ENCODE measurements at regions not wholly inside any gene's neighbourhood (a gene's known extent, or its start where the extent isn't known, plus 50 kb on each side); places are given as distances from the start of the nearest gene placed in this dataset.

GRCh38 chr2:120630031-120630701 is 105.5 kb upstream of the GLI2 start:
- H3K14ac ChIP-seq (ENCODE audit: low read length), result no peak overlapping the region
- H3K23ac ChIP-seq (ENCODE audit: low read length), result no peak overlapping the region
- no peaks in the 10 kb centered on the region for H3K79me2 ChIP-seq (ENCODE audit: control insufficient read depth, insufficient read depth, low read length, poor library complexity)
- no peak overlapping the region for H2BK120ac ChIP-seq (ENCODE audit: insufficient read depth, low read length, poor library complexity)
- no peak overlapping the region for H2BK12ac ChIP-seq (ENCODE audit: low read length)
- no peak overlapping the region for H4K8ac ChIP-seq (ENCODE audit: low read depth, low read length)
- H3K36me3 ChIP-seq (ENCODE audit: control insufficient read depth in 1 of 2, insufficient read depth in 2 of 2, low read length in 2 of 2), result no peaks in the 10 kb centered on the region
- H2BK5ac ChIP-seq (ENCODE audit: low read depth, low read length, poor library complexity), result no peak overlapping the region
- H3K27ac ChIP-seq (ENCODE audit: low read depth, low read length), result no peak overlapping the region
- H3K4me3 ChIP-seq (ENCODE audit: low read depth, low read length), result no peak overlapping the region
- WGBS (ENCODE audit: extremely low coverage, insufficient coverage, insufficient read length), result no CpG with 5 or more reads among the region's 10 CpGs
- H4K91ac ChIP-seq (ENCODE audit: low read depth, low read length), result no peak overlapping the region
- no peak overlapping the region for H3K9ac ChIP-seq (ENCODE audit: low read length)
- H3K79me1 ChIP-seq (ENCODE audit: low read length), result no peaks in the 10 kb centered on the region
- H3K9me3 ChIP-seq (ENCODE audit: insufficient read depth, low read depth, low read length), result no peaks in the 10 kb centered on the region
- no peak overlapping the region for H3K18ac ChIP-seq (ENCODE audit: low read length)
- H2AK5ac ChIP-seq (ENCODE audit: low read length), result no peak overlapping the region
- no peaks in the 10 kb centered on the region for H3K27me3 ChIP-seq (ENCODE audit: insufficient read depth, low read length)
- H3K4me1 ChIP-seq (ENCODE audit: control insufficient read depth in 1 of 2, insufficient read depth in 2 of 2, low read length in 2 of 2), result no peaks in the 10 kb centered on the region
- no peak overlapping the region for H2AFZ ChIP-seq (ENCODE audit: insufficient read depth, low read length, poor library complexity)
- H3K4me2 ChIP-seq (ENCODE audit: low read length), result no peak overlapping the region
- DNase-seq, result peak in 1 of 2 donors; percentile 31
- no peak overlapping the region for H4K12ac ChIP-seq (ENCODE audit: low read depth, low read length)
- H3K4ac ChIP-seq (ENCODE audit: low read depth, low read length), result no peak overlapping the region

GRCh38 chr2:120631236-120631635 is 104.4 kb upstream of the GLI2 start:
- H2BK12ac ChIP-seq (ENCODE audit: low read length), result no peak overlapping the region
- no peak overlapping the region for H3K4ac ChIP-seq (ENCODE audit: low read depth, low read length)
- H3K14ac ChIP-seq (ENCODE audit: low read length), result no peak overlapping the region
- H3K23ac ChIP-seq (ENCODE audit: low read length), result no peak overlapping the region
- H3K18ac ChIP-seq (ENCODE audit: low read length), result no peak overlapping the region
- H4K8ac ChIP-seq (ENCODE audit: low read depth, low read length), result no peak overlapping the region
- H3K36me3 ChIP-seq (ENCODE audit: control insufficient read depth in 1 of 2, insufficient read depth in 2 of 2, low read length in 2 of 2), result no peaks in the 10 kb centered on the region
- H4K12ac ChIP-seq (ENCODE audit: low read depth, low read length), result no peak overlapping the region
- no peak overlapping the region for H2BK5ac ChIP-seq (ENCODE audit: low read depth, low read length, poor library complexity)
- H3K4me3 ChIP-seq (ENCODE audit: low read depth, low read length), result no peak overlapping the region
- no peak overlapping the region for H4K91ac ChIP-seq (ENCODE audit: low read depth, low read length)
- peaks cover 2% of the 10 kb centered on the region for H3K27me3 ChIP-seq (ENCODE audit: insufficient read depth, low read length)
- H3K9me3 ChIP-seq (ENCODE audit: insufficient read depth, low read depth, low read length), result no peaks in the 10 kb centered on the region
- H2AFZ ChIP-seq (ENCODE audit: insufficient read depth, low read length, poor library complexity), result no peak overlapping the region
- no peak overlapping the region for H3K9ac ChIP-seq (ENCODE audit: low read length)
- H3K79me2 ChIP-seq (ENCODE audit: control insufficient read depth, insufficient read depth, low read length, poor library complexity), result no peaks in the 10 kb centered on the region
- H3K4me2 ChIP-seq (ENCODE audit: low read length), result no peak overlapping the region
- WGBS (ENCODE audit: extremely low coverage, insufficient coverage, insufficient read length), result no CpG with 5 or more reads among the region's 4 CpGs
- no peaks in the 10 kb centered on the region for H3K4me1 ChIP-seq (ENCODE audit: control insufficient read depth in 1 of 2, insufficient read depth in 2 of 2, low read length in 2 of 2)
- no peak for DNase-seq
- H3K27ac ChIP-seq (ENCODE audit: low read depth, low read length), result no peak overlapping the region
- H2AK5ac ChIP-seq (ENCODE audit: low read length), result no peak overlapping the region
- H3K79me1 ChIP-seq (ENCODE audit: low read length), result no peaks in the 10 kb centered on the region
- no peak overlapping the region for H2BK120ac ChIP-seq (ENCODE audit: insufficient read depth, low read length, poor library complexity)

- Histone ChIP-seq H3K14ac (ENCODE audit: low read length) (no peak overlapping the region), H3K4me1 (ENCODE audit: control insufficient read depth in 1 of 2, insufficient read depth in 2 of 2, low read length in 2 of 2) (no peaks in the 10 kb centered on the region), H2AFZ (ENCODE audit: insufficient read depth, low read length, poor library complexity) (no peak overlapping the region), H3K27ac (ENCODE audit: low read depth, low read length) (no peak overlapping the region), H2BK5ac (ENCODE audit: low read depth, low read length, poor library complexity) (no peak overlapping the region), H3K4me2 (ENCODE audit: low read length) (no peak overlapping the region), H3K23ac (ENCODE audit: low read length) (no peak overlapping the region), H3K79me2 (ENCODE audit: control insufficient read depth, insufficient read depth, low read length, poor library complexity) (no peaks in the 10 kb centered on the region), H4K12ac (ENCODE audit: low read depth, low read length) (no peak overlapping the region), H4K8ac (ENCODE audit: low read depth, low read length) (no peak overlapping the region), H2AK5ac (ENCODE audit: low read length) (no peak overlapping the region), H2BK120ac (ENCODE audit: insufficient read depth, low read length, poor library complexity) (no peak overlapping the region), H3K4ac (ENCODE audit: low read depth, low read length) (no peak overlapping the region), H2BK12ac (ENCODE audit: low read length) (no peak overlapping the region), H3K18ac (ENCODE audit: low read length) (no peak overlapping the region), H3K79me1 (ENCODE audit: low read length) (no peaks in the 10 kb centered on the region), H4K91ac (ENCODE audit: low read depth, low read length) (no peak overlapping the region), H3K27me3 (ENCODE audit: insufficient read depth, low read length) (peaks cover 2% of the 10 kb centered on the region), H3K4me3 (ENCODE audit: low read depth, low read length) (no peak overlapping the region), H3K9me3 (ENCODE audit: insufficient read depth, low read depth, low read length) (no peaks in the 10 kb centered on the region), H3K36me3 (ENCODE audit: control insufficient read depth in 1 of 2, insufficient read depth in 2 of 2, low read length in 2 of 2) (no peaks in the 10 kb centered on the region), H3K9ac (ENCODE audit: low read length) (no peak overlapping the region)
- DNase-seq, result no peak
- no CpG with 5 or more reads among the region's 3 CpGs for WGBS (ENCODE audit: extremely low coverage, insufficient coverage, insufficient read length)
Observed at GRCh38 chr2:120631724-120632123, 103.9 kb upstream of the GLI2 start.

- Histone ChIP-seq H3K9me3 (ENCODE audit: insufficient read depth, low read depth, low read length) (no peaks in the 10 kb centered on the region), H3K4me3 (ENCODE audit: low read depth, low read length) (no peak overlapping the region), H3K18ac (ENCODE audit: low read length) (no peak overlapping the region), H4K91ac (ENCODE audit: low read depth, low read length) (no peak overlapping the region), H2BK12ac (ENCODE audit: low read length) (no peak overlapping the region), H4K8ac (ENCODE audit: low read depth, low read length) (no peak overlapping the region), H3K27ac (ENCODE audit: low read depth, low read length) (no peak overlapping the region), H4K12ac (ENCODE audit: low read depth, low read length) (no peak overlapping the region), H3K27me3 (ENCODE audit: insufficient read depth, low read length) (peaks cover 2% of the 10 kb centered on the region), H3K14ac (ENCODE audit: low read length) (no peak overlapping the region), H3K36me3 (ENCODE audit: control insufficient read depth in 1 of 2, insufficient read depth in 2 of 2, low read length in 2 of 2) (no peaks in the 10 kb centered on the region), H3K23ac (ENCODE audit: low read length) (no peak overlapping the region), H3K9ac (ENCODE audit: low read length) (no peak overlapping the region), H2AFZ (ENCODE audit: insufficient read depth, low read length, poor library complexity) (no peak overlapping the region), H3K4me1 (ENCODE audit: control insufficient read depth in 1 of 2, insufficient read depth in 2 of 2, low read length in 2 of 2) (no peaks in the 10 kb centered on the region), H2BK5ac (ENCODE audit: low read depth, low read length, poor library complexity) (no peak overlapping the region), H3K79me2 (ENCODE audit: control insufficient read depth, insufficient read depth, low read length, poor library complexity) (no peaks in the 10 kb centered on the region), H3K4ac (ENCODE audit: low read depth, low read length) (no peak overlapping the region), H2BK120ac (ENCODE audit: insufficient read depth, low read length, poor library complexity) (no peak overlapping the region), H3K4me2 (ENCODE audit: low read length) (no peak overlapping the region), H3K79me1 (ENCODE audit: low read length) (no peaks in the 10 kb centered on the region), H2AK5ac (ENCODE audit: low read length) (no peak overlapping the region)
- no CpG with 5 or more reads among the region's 17 CpGs for WGBS (ENCODE audit: extremely low coverage, insufficient coverage, insufficient read length)
- no peak for DNase-seq
Observed at GRCh38 chr2:120632796-120633646, 102.6 kb upstream of the GLI2 start.

Measured in trophoblast cell (in vitro differentiated cells and primary cell).